ENCODE measurements at regions not wholly inside any gene's neighbourhood (a gene's known extent, or its start where the extent isn't known, plus 50 kb on each side); places are given as distances from the start of the nearest gene placed in this dataset.
"Not testable (repeated sequence)": the region's sequence is repeated elsewhere in the genome, so short reads cannot be mapped to it uniquely, and the experiment has no call there.

DNA sequence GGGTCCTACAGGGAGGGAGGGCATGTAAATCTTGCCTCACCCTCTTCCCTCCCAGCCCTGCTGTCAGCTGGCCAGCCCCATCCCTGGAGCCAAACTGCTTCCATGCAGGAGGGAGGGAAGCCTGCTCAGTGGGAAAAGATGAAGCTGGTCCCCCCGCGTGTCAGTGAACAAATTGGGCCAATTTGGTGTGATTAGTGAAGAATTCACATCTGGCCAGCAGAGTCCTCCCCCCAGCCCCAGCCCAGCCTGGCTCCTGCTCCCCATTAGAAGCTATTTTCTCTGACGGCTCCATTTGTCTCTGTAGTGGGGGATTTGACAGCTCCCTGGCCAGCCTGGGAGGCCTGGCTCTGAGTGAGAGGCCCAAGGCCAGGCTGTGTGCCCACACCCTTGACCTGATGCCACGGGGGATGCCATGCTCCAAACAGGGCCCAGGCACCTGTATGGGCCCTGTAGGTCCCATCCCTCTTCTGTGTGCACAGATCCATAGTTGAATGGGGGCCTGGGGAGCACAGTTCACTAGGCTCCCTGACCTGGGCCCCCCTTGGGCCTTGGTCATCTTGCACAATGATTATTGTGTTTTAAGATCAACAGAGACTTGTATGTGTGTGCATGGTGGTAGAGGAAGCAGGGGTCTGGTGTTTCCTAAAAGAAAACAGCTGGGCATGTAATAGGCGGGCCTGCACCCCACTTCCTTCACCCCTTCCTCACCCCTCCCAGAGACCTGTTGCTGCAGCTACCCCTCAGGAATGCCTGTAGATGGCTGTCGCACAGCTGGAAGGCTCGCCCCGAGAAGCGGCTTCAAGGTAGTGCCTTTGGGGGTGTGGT is 50.7 kb upstream of the TAC4 start:
- no peaks in the 10 kb centered on the region for H3K27me3 Mint-ChIP-seq (ENCODE audit: insufficient read depth, unreplicated experiment)
- no peak for DNase-seq
- H3K4me3 Mint-ChIP-seq (ENCODE audit: unreplicated experiment), result no peak overlapping the region
- Histone ChIP-seq H3K36me3 (ENCODE audit: control insufficient read depth, insufficient read depth, low read length) (no peaks in the 10 kb centered on the region), H3K4me1 (peaks cover 84% of the 10 kb centered on the region), H3K27me3 (replicated peaks; ENCODE audit: control insufficient read depth, insufficient read depth, low read length) (no peaks in the 10 kb centered on the region), H3K4me3 (ENCODE audit: low read depth, low read length) (no peak overlapping the region), H3K9me3 (no peaks in the 10 kb centered on the region)
- peak overlapping the region; percentile 58 for H3K27ac Mint-ChIP-seq (ENCODE audit: unreplicated experiment)
- intact Hi-C loops (cut with micrococcal nuclease; ENCODE audit: unreplicated experiment), result loop anchor here (1.0 kb wide), 5 partner anchors 11 to 71 kb away; partner anchors contain the start of gene DLX4
- CTCF ChIA-PET, result interaction anchor here (0.6 to 2.3 kb wide), 29 partner anchors 8 to 302 kb away, joined by 3 to 25 read pairs (median 7); partner anchors contain the start of genes DLX3 and SGCA
- no peaks in the 10 kb centered on the region for H3K9me3 Mint-ChIP-seq (ENCODE audit: unreplicated experiment)
- BruUV-seq (replicated peaks), result no TSS peak
- TF ChIP-seq CTCF (IDR thresholded peaks at IDR 0.05; ENCODE audit: insufficient read depth in 1 of 2, low read depth in 1 of 2, low read length in 1 of 2, severe bottlenecking in 1 of 2, unreplicated experiment in 1 of 2), result no peak
- H3K4me1 Mint-ChIP-seq (ENCODE audit: low read depth, unreplicated experiment), result peaks cover 63% of the 10 kb centered on the region
- no peaks in the 10 kb centered on the region for H3K36me3 Mint-ChIP-seq (ENCODE audit: insufficient read depth, unreplicated experiment)
- POLR2A ChIA-PET, result interaction anchor here (1.1 to 1.2 kb wide), 2 partner anchors 9 to 12 kb away, joined by 3 to 4 read pairs; no protein-coding TSS in a partner anchor

DNA sequence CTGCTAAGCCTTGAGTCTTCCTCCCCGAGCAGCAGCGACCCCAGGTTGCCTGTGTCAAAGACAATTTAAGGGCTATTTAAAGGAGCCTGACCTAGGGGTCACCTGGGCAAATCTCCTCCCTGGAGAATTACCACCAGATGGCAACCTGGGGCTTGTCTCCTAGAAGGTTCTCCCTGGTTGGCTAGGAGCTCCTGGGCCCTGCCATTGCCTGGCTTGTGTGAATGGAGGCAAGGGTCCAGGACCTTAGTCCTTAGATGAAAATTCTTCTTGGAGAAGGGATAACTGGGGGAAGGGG is 51.3 kb upstream of the TAC4 start:
- BruUV-seq (replicated peaks), result no TSS peak
- ChIA-PET CTCF (interaction anchor here (0.5 to 2.3 kb wide), 34 partner anchors 9 to 891 kb away, joined by 3 to 25 read pairs (median 5); partner anchors contain the start of genes DLX3, FAM117A and SGCA), POLR2A (interaction anchor here (1.1 to 1.2 kb wide), 2 partner anchors 9 to 12 kb away, joined by 3 to 4 read pairs; no protein-coding TSS in a partner anchor)
- Mint-ChIP-seq H3K36me3 (ENCODE audit: insufficient read depth, unreplicated experiment) (no peaks in the 10 kb centered on the region), H3K27me3 (ENCODE audit: insufficient read depth, unreplicated experiment) (no peaks in the 10 kb centered on the region), H3K4me1 (ENCODE audit: low read depth, unreplicated experiment) (peaks cover 60% of the 10 kb centered on the region), H3K4me3 (ENCODE audit: unreplicated experiment) (no peak overlapping the region), H3K27ac (ENCODE audit: unreplicated experiment) (peak overlapping the region; percentile 58), H3K9me3 (ENCODE audit: unreplicated experiment) (no peaks in the 10 kb centered on the region)
- H3K36me3 ChIP-seq (ENCODE audit: control insufficient read depth, insufficient read depth, low read length), result no peaks in the 10 kb centered on the region
- intact Hi-C loops (cut with micrococcal nuclease; ENCODE audit: unreplicated experiment), result loop anchor here (1.0 kb wide), 5 partner anchors 12 to 70 kb away; partner anchors contain the start of gene DLX4
- H3K27me3 ChIP-seq (replicated peaks; ENCODE audit: control insufficient read depth, insufficient read depth, low read length), result no peaks in the 10 kb centered on the region
- no peak overlapping the region for H3K4me3 ChIP-seq (ENCODE audit: low read depth, low read length)
- peaks cover 83% of the 10 kb centered on the region for H3K4me1 ChIP-seq
- H3K9me3 ChIP-seq, result no peaks in the 10 kb centered on the region
- DNase-seq, result peak; percentile 88 to 92
- peak; percentile 83 to 95 for TF ChIP-seq CTCF (IDR thresholded peaks at IDR 0.05; ENCODE audit: insufficient read depth in 1 of 2, low read depth in 1 of 2, low read length in 1 of 2, severe bottlenecking in 1 of 2, unreplicated experiment in 1 of 2)

DNA sequence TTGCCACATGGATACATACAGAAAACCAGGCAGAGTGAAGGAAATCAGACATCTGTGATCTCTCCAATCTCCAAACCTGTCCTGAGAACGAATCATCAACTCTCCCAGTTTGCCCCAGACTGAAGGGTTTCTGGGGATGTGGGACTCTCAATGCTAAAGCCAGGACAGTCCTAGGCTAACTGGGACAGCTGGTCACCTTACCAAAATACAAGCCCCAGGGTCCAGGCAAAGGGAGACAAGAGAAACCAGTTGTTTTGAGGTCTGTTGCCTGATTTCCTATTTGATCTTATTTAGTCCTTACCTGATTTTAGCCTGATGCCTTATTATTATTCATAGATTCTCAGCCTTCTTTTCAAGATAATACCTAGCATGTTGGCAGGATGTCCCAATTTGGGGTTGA is 51.7 kb upstream of the TAC4 start:
- Histone ChIP-seq H3K4me3 (ENCODE audit: low read depth, low read length) (no peak overlapping the region), H3K27me3 (replicated peaks; ENCODE audit: control insufficient read depth, insufficient read depth, low read length) (no peaks in the 10 kb centered on the region), H3K36me3 (ENCODE audit: control insufficient read depth, insufficient read depth, low read length) (no peaks in the 10 kb centered on the region), H3K4me1 (peaks cover 83% of the 10 kb centered on the region), H3K9me3 (no peaks in the 10 kb centered on the region)
- Mint-ChIP-seq H3K9me3 (ENCODE audit: unreplicated experiment) (no peaks in the 10 kb centered on the region), H3K27ac (ENCODE audit: unreplicated experiment) (peak overlapping the region; percentile 58), H3K4me3 (ENCODE audit: unreplicated experiment) (no peak overlapping the region), H3K27me3 (ENCODE audit: insufficient read depth, unreplicated experiment) (no peaks in the 10 kb centered on the region), H3K4me1 (ENCODE audit: low read depth, unreplicated experiment) (peaks cover 57% of the 10 kb centered on the region), H3K36me3 (ENCODE audit: insufficient read depth, unreplicated experiment) (no peaks in the 10 kb centered on the region)
- no TSS peak for BruUV-seq (replicated peaks)
- intact Hi-C loops (cut with micrococcal nuclease; ENCODE audit: unreplicated experiment), result loop anchor here (1.0 kb wide), 5 partner anchors 12 to 70 kb away; partner anchors contain the start of gene DLX4
- DNase-seq, result no peak
- TF ChIP-seq CTCF (IDR thresholded peaks at IDR 0.05; ENCODE audit: insufficient read depth in 1 of 2, low read depth in 1 of 2, low read length in 1 of 2, severe bottlenecking in 1 of 2, unreplicated experiment in 1 of 2), result no peak
- CTCF ChIA-PET, result interaction anchor here (0.5 to 2.3 kb wide), 31 partner anchors 8 to 891 kb away, joined by 3 to 25 read pairs (median 5); partner anchors contain the start of genes DLX3 and FAM117A
- POLR2A ChIA-PET, result interaction anchor here (1.2 kb wide), 1 partner anchor 13 kb away, joined by 4 read pairs; no protein-coding TSS in a partner anchor

GRCh38 chr17:49900801-49901200 is 52.9 kb upstream of the TAC4 start:
- peaks cover 72% of the 10 kb centered on the region for H3K4me1 ChIP-seq
- not testable (repeated sequence) for H3K36me3 Mint-ChIP-seq (ENCODE audit: insufficient read depth, unreplicated experiment); H3K9me3 Mint-ChIP-seq (ENCODE audit: unreplicated experiment); BruUV-seq (replicated peaks); H3K36me3 ChIP-seq (ENCODE audit: control insufficient read depth, insufficient read depth, low read length); H3K4me3 ChIP-seq (ENCODE audit: low read depth, low read length); H3K27me3 ChIP-seq (replicated peaks; ENCODE audit: control insufficient read depth, insufficient read depth, low read length); H3K9me3 ChIP-seq; H3K4me3 Mint-ChIP-seq (ENCODE audit: unreplicated experiment); H3K27me3 Mint-ChIP-seq (ENCODE audit: insufficient read depth, unreplicated experiment); DNase-seq
- intact Hi-C loops (cut with micrococcal nuclease; ENCODE audit: unreplicated experiment), result loop anchor here (1.0 kb wide), 1 partner anchor 14 kb away; no protein-coding TSS in a partner anchor
- Mint-ChIP-seq H3K4me1 (ENCODE audit: low read depth, unreplicated experiment) (peaks cover 50% of the 10 kb centered on the region), H3K27ac (ENCODE audit: unreplicated experiment) (peak overlapping the region; percentile 87)
- POLR2A ChIA-PET, result interaction anchor here (0.6 to 1.3 kb wide), 2 partner anchors 15 to 51 kb away, joined by 5 to 11 read pairs; no protein-coding TSS in a partner anchor
- CTCF ChIA-PET, result interaction anchor here (0.6 to 2.2 kb wide), 4 partner anchors 11 to 52 kb away, joined by 3 to 12 read pairs (median 4); no protein-coding TSS in a partner anchor
